GM21723 (cell line): ENCODE measurements at regions not wholly inside any gene's neighbourhood (a gene's known extent, or its start where the extent isn't known, plus 50 kb on each side); places are given as distances from the start of the nearest gene placed in this dataset.

ENCODE experiments used
- ATAC-seq: cut with Tn5 transposase; IDR thresholded peaks from one replicate; pipeline ENCODE4 v1.9.1; 2021; ENCODE audit warnings: mild to moderate bottlenecking, moderate library complexity; ENCODE audit not compliant: unreplicated experiment

DNA sequence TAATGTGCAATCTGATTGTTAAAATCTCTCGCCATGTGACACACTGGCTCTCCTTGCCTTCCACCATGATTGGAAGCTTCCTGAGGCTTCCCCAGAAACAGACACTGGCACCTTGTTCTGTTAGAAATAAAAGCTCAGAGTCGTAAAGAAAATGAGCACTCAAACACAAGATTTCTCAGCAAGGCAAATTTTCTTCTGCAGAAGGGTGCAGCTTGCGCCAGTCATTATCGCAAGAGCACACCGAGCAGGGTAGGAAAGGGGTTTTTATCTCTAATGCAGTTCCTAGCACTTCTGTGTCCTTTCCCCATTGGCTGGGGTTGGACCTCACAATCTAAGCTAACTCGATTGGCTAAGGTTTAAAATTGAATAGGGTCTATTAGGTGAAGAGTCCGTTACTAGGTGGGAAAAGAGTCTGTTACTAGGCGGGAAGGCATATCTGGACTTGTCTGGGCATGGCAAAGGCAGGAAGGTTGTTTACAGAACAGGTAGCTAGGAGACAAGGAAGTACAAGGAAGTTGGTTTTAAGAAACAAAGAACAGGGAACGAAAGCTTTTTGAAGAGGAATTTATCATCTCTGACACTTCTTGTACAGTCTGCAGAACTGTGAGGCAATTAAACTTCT, 62.6 kb upstream of the BICD1 start:
- no peak for ATAC-seq

DNA sequence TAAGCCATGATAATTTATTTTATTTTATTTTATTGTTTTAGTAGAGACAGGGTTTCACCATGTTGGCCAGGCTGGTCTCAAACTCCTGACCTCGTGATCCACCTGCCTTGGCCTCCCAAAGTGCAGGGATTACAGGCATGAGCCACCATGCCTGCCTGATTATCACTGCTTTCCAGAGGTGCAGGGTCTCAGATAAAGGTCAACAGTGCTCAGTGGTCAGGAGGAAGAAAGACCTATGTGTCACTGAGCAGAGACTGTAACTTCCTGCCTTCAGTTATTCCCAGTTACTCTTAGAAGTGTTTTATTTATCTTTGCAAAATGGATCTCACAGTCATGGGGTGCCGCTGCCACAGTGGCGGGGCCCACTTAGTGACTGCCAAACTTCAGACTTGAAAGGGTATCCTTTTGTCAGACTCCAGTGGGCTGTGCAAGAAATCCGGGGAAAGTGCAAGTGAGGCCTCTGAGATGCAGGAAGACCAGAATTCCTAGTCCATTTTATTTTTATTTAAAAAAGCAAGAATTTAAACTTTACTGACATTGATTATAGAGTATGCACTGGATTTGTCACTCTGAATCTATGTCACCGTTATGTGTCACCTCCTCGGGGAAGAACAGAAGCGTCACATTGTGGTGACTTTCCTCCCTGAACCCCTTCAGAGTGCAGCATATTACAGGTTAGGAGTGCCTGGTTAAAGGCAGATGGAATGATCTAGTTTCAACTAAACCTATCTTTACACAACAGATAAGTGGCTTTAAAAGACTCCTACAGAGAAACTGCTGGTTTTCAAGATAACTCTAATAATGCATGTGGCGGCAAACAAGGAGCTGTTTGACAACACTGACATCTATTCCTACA, 59.1 kb upstream of the BICD1 start:
- ATAC-seq = no peak

DNA sequence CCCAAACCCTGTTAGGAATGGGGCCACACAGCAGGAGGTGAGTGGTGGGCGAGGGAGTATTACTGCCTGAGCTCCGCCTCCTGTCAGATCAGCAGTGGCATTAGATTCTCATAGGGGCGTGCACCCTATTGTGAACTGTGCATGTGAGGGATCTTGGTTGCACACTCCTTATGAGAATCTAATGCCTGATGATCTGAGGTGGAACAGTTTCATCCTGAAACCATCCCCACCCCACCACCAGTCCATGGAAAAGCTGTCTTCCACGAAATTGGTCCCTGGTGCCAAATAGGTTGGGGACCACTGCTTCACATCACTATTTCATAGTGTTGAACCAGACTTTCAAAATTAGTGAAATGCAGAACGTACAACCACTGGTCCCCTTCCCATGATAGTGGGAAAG, 57.9 kb upstream of the BICD1 start:
- ATAC-seq = no peak

DNA sequence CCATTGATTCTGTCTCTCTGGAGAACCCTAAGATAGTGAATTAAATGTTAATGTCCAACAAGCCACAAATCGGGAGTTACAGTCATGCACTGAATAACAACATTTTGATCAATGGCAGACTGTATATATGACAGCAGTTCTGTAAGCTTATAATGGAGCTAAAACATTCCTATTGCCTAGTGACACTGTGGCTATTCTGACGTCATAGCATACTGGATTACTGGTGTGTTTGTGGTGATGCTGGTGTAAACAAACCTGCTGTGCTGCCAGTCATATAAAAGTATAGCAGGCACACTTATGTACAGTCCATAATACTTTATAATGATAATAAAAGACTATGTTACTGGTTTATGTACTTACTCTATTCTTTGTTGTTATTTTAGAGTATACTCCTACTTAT, 56.7 kb upstream of the BICD1 start:
- no peak for ATAC-seq

DNA sequence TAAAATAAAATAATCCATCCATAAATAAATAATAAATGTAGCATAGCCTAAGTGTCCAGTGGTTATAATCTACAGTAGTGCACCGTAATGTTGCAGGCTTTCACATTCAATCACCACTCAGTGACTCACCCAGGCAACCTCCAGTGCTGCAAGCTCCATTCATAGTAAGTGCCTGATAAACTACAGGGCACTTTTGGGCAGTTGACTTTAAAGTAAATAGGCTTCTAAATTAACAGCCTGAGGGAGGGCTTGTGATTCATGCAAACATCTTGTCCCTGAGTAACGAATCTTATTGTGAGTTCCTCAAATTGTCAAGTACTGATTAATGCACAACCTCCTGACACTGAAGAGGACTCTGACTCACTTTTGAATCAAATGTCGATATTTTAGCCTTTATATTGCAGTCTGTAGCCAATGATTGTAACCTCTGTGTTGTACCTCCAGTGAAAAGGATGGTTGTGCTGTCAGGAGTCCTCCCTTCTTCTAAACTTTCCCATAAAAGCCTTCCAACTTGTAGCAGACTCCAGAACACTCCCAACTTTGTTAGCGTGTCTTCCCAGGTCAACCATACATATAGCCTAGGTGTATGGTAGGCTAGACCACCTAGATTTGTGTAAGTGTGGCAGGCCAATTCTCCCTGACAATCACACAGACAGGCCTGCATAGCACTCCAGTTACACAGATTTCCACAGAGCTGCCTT, 55.0 kb upstream of the BICD1 start:
- ATAC-seq = no peak

DNA sequence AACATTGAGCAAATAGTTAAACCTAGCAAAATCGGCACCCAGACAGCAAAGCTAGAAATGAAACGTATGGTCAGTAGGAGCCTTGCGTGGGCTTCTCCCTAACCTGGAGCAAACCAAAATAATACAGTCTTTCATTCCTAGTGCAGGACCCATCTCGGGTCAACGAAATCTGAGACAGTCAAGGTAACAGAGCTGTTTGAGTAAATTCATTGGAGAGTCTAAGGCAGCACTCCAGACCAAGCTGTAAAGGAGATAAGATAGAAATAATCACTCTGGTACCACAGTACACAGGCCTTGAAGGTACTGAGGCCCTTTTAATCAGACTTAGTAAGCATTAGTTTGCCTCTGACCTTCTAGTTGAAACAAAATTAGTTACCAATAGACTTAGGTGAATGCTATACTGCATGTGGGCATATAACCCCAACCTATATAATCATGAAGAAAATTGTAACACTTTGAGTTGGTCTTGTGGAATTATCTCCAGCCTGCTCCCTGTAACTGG, 54.4 kb upstream of the BICD1 start:
- ATAC-seq = no peak

DNA sequence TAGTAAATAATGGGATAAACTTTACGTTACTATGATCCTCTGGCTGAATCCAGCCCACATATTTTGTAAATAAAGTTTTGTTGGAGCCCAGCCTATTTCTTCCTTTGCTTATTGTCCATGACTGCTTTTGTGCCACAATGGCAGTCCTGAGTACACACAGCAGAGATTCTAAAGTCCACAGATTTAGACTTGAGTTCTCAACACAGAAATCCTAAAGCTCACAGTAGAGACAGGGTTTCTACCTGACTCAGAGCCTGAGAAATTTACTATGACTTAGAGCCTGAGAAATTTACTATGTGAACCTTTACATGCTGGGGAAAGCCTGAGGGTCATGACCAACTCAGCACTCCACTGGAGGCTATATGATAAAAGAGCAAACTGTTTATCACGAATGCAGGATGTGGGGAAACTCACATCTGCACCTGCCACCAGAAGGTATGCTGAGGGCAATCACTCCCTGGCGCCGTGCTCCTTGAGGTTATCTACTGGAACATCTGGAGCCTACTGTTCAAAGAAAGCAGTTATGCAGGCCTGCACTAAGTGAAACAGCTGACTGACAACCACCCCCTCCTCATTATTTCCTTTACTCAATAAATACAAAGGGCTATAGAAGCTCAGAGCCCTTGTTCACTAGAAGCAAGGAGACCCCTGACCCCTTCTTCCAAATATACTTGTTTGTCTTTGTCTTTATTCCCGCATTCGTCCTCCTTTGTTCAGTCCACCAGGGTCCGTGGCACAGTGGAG, 52.6 kb upstream of the BICD1 start:
- no peak for ATAC-seq
